SK-N-MC (cell line): ENCODE measurements at regions not wholly inside any gene's neighbourhood (a gene's known extent, or its start where the extent isn't known, plus 50 kb on each side); places are given as distances from the start of the nearest gene placed in this dataset.

Experiments used
- EZH2 ChIP-seq: fragments of 200-600 bp; sonication (generic); IDR thresholded peaks from one replicate; pipeline ENCODE4 v1.6.1; 2017; ENCODE audit warnings: antibody characterized with exemption
- FOXP2 ChIP-seq: optimal IDR thresholded peaks from 2 replicates; pipeline ENCODE3; 2011; ENCODE audit warnings: mild to moderate bottlenecking, moderate library complexity; ENCODE audit not compliant: insufficient read depth; ENCODE audit errors: extremely low read length, control extremely low read depth
- POLR2AphosphoS5 ChIP-seq: IDR thresholded peaks from 2 replicates; pipeline ENCODE4 v1.6.1; 2012; ENCODE audit warnings: mild to moderate bottlenecking, low read depth, low read length, borderline replicate concordance

- TF ChIP-seq POLR2AphosphoS5: no peak
- TF ChIP-seq EZH2: no peak
- no peak for TF ChIP-seq FOXP2
These were observed 206.1 kb upstream of the DPH6 start for GRCh38 chr15:35752134-35752466.
